SKM-1 (cell line): ENCODE measurements at regions not wholly inside any gene's neighbourhood (a gene's known extent, or its start where the extent isn't known, plus 50 kb on each side); places are given as distances from the start of the nearest gene placed in this dataset.

Source experiments
- DNase-seq: peaks from one replicate; lab custom pipeline; 2025; ENCODE audit not compliant: unreplicated experiment; lab: John Stamatoyannopoulos, UW

GRCh38 chr7:47724335-47724982, 142.5 kb upstream of the TNS3 start:
- no peak for DNase-seq

GRCh38 chr7:47722126-47722525, 140.2 kb upstream of the TNS3 start:
- no peak for DNase-seq

- no peak for DNase-seq
Observed at GRCh38 chr7:47721670-47722069, 139.8 kb upstream of the TNS3 start.

- no peak for DNase-seq
Observed at GRCh38 chr7:47720907-47721244, 139.0 kb upstream of the TNS3 start.

GRCh38 chr7:47720141-47720906, 138.4 kb upstream of the TNS3 start:
- no peak for DNase-seq

GRCh38 chr7:47719675-47720074, 137.8 kb upstream of the TNS3 start:
- DNase-seq, result no peak

DNA sequence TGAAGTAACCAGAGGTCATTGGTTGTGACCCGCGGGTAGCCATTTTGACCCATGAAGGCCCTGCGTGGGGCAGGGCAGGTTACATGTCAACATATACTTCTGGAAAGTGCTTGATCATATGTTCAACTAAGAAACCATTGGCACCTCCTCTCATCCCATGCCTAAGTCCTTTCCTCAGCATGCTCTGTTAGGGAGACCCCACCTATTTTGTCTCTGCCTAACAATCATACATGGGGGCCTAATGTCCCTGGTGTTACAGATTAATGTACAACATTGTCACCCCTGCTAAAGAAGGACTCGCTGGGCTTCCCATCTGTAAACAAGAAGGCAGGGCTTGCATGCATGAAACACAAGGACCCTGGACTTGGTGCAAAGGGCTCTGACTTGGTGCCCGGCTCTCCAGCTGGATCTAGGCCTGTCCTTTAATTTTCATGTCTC, 133.7 kb upstream of the TNS3 start:
- DNase-seq, result no peak

DNA sequence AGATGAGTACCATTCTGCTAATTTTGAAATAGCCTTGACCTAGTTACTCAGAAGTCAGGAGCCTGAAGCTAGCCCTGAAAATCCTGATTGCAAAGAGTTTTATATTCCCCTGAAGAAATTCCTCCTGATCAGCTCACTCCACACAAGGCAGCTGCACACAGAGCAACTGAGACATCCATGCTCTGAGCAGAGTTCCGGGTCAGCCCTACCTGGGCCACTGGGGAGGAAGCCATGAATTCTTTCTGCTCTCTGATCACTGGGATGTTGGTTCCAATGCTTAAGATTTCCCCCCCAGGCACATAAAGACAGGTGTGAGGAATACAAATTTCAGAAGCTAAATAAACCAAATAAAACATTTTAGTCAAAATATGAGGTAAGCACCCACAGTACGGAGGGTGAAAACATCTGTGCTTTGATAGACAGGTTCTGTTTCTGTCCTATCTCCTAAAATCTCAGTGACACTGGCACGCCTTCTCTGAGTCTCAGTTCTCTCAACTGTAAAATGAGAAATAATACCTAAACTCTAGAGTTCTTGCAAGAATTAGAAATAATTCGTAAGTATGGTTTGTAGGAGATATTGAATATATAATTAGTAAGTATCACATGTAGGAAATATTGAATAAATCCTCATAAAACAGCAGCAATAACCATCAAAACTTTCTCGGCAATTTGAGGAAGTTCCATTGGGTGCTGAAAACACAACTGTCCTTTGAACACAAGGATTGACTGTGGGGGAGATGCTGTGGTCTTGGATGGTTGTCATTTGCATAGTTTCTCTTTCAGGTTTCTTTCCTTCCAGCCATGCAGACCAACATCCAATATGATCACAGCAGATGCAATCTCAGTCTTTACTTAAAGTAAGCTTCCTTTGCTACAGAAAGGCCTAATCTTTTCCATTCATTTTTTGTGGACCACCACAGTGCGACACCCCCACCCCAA, 133.0 kb upstream of the TNS3 start:
- no peak for DNase-seq

DNA sequence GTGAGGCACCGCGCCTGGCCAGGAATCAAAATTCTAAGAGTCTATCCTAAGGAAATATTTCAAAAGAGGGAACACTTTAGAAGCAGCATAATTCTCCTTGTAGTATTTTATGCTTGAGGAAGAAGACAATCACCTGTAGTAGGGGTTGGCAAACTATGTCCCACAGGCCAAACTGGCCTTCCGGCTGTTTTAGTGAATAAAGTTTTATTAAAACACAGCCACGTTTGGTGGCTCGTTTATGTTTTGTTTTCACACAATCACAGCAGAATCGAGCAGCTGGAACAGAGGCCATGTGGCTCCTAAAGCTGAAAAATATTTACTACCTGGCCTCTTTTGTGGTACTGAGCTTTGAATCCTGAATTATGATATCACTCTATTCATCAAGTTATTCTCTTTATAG, 131.7 kb upstream of the TNS3 start:
- DNase-seq, result no peak

DNA sequence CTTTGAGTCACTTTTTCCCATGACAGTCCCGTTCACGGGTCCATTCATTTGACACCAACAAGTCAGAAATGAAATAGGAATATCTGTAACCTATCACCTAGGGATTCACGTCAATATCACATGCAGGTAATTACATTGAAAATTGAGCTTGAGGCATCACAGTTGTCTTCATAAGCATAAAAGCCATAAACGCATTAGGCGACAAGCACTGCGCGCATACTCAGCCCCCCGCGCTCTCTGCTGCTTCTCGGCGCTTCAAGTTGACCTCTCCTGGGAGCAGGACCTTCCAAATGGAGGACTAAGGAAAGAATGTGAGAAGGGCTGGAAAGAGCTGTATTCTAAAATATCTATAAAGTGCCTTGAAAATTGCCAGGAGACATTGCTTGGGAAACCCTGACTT, 130.5 kb upstream of the TNS3 start:
- no peak for DNase-seq

GRCh38 chr7:47711776-47712175, 129.9 kb upstream of the TNS3 start:
- DNase-seq, result no peak

DNA sequence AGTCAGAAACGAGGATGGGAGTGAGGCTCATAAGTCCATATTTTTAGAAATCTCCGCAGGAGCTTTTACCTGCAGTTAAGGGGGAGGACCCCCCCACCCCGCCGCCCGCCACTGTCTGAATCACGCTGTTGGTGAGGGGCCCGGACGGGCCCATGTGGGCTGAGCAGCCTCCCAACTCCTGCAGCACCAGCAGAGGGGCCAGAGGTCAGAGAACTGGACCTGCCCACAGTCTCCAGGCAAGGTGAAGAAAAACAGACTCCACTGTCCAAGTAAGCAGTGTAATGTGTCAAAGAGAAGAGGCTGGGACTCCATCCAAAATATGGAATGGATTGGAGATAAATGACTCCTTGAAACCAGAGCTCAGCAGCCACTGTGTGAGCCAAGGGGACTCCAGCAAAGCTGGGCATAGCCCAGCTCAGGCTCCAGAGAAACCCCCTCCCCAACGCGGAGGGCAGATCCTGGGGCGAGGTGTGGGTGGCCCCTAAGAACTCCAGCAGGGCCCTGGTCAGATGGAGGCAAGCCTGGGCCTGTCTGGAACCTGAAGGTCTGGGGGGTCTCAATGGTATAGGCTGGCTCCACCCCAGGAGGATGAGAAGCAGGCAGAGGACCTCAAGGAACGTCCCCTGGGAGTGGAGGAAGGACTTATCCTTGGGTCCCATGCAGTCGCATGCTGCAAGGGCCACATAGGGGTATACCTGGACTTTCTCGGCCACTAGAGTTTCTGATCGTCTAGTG, 128.5 kb upstream of the TNS3 start:
- no peak for DNase-seq

- DNase-seq, result no peak
Observed at GRCh38 chr7:47709451-47709850, 127.5 kb upstream of the TNS3 start.

DNA sequence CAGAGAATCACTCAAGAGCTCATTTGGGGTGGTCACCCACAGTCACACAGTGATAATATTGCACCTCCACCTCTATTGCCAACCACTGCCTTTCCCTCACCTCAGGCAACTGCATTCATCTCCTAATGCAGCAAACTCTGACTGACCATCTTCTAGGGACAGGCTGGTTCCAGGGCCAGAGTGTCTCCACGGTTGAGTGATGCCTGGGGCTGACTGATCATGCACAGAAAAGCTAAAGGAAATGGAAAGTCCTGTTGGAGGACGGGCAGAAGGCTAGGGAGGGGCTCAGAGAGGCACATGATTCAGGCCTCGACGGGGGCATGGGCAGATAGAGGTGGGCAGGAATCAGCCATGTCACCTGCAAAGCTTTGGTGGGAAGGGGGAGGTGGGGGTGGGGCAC, 127.1 kb upstream of the TNS3 start:
- no peak for DNase-seq

GRCh38 chr7:47707583-47707982, 125.7 kb upstream of the TNS3 start:
- no peak for DNase-seq

- no peak for DNase-seq
Observed at GRCh38 chr7:47704936-47705335, 123.0 kb upstream of the TNS3 start.

DNA sequence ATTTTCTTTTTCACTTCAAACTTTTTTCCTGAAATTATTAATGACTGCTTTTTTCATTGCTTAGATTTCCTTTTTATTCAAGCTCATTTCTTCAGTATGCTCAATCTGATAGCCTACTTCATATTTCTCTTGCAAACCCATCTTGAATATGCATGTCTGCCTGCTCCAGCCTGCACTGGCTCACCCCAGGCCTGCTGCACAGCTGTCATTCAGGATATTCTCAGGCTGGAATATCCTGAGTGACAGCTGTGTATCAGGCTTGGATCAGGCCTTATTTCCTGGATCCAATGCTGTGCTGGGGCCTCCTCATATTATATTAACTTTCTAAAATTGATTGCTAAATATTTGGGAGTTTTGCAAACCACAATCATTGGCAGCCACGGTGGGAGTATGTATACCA, 120.2 kb upstream of the TNS3 start:
- no peak for DNase-seq

DNA sequence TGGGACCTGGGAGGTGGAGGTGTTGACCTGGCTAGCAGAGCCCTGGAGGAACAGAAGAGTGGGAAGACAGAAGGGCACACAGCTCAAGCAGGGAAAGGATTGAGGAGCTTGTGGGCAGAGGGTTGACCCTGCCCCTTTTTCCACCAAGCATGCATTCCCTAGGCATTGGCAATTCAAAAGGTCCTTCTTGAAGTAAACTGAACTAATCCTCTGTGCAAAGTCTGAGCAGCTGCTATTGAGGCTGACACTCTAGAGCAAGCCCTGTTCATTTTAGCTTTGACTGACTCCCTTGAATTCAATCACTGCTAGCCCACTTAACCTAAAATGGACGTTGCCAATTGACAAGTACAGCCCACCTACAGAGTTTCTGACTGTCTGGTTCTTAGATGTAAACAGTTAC, 116.5 kb upstream of the TNS3 start:
- no peak for DNase-seq

- DNase-seq, result no peak
Observed at GRCh38 chr7:47697543-47697942, 115.6 kb upstream of the TNS3 start.

- no peak for DNase-seq
Observed at GRCh38 chr7:47696152-47696710, 114.3 kb upstream of the TNS3 start.

GRCh38 chr7:47693216-47693615, 111.3 kb upstream of the TNS3 start:
- no peak for DNase-seq
